Hepatocyte (in vitro differentiated cells): ENCODE measurements at regions not wholly inside any gene's neighbourhood (a gene's known extent, or its start where the extent isn't known, plus 50 kb on each side); places are given as distances from the start of the nearest gene placed in this dataset.
"Not testable (repeated sequence)": the region's sequence is repeated elsewhere in the genome, so short reads cannot be mapped to it uniquely, and the experiment has no call there.

Experiments used
- DNase-seq: peaks from one replicate; pipeline ENCODE4 v3.0.0-alpha.2; 2016; ENCODE audit warnings: low spot score
- H2AFZ ChIP-seq: fragments of 200-600 bp; sonication (generic); 2 replicates; pipeline ENCODE4 v1.6.0; 2016; ENCODE audit warnings: antibody characterized with exemption, mild to moderate bottlenecking
- H3K27ac ChIP-seq: fragments of 200-600 bp; sonication (generic); 2 replicates; pipeline ENCODE4 v1.5.1; 2016; ENCODE audit warnings: mild to moderate bottlenecking
- H3K27me3 ChIP-seq: fragments of 200-600 bp; sonication (generic); 2 replicates; pipeline ENCODE4 v1.6.1; 2016
- H3K36me3 ChIP-seq: fragments of 200-600 bp; sonication (generic); replicated peaks from 2 replicates; pipeline ENCODE4 v1.5.1; 2016; ENCODE audit warnings: low read depth; ENCODE audit not compliant: insufficient read depth
- H3K4me1 ChIP-seq: fragments of 200-600 bp; sonication (generic); 2 replicates; pipeline ENCODE4 v1.5.1; 2016; ENCODE audit warnings: mild to moderate bottlenecking, moderate library complexity; ENCODE audit not compliant: insufficient read depth
- H3K4me2 ChIP-seq: fragments of 200-600 bp; sonication (generic); 2 replicates; pipeline ENCODE4 v1.6.0; 2016
- H3K4me3 ChIP-seq: fragments of 200-600 bp; sonication (generic); 2 replicates; pipeline ENCODE4 v1.5.1; 2016; ENCODE audit warnings: mild to moderate bottlenecking
- H3K79me2 ChIP-seq: fragments of 200-600 bp; sonication (generic); 2 replicates; pipeline ENCODE4 v1.6.0; 2017; ENCODE audit warnings: mild to moderate bottlenecking
- H3K9me2 ChIP-seq: fragments of 200-600 bp; sonication (generic); replicated peaks from 2 replicates; pipeline ENCODE4 v1.6.0; 2017; ENCODE audit warnings: mild to moderate bottlenecking; ENCODE audit not compliant: insufficient read depth
- H3K9me3 ChIP-seq: fragments of 200-600 bp; sonication (generic); 2 replicates; pipeline ENCODE4 v1.5.1; 2016; ENCODE audit warnings: low read depth, mild to moderate bottlenecking
- H4K20me1 ChIP-seq: fragments of 200-600 bp; sonication (generic); 2 replicates; pipeline ENCODE4 v1.6.0; 2016; ENCODE audit warnings: mild to moderate bottlenecking; ENCODE audit not compliant: insufficient read depth, poor library complexity, severe bottlenecking
- CTCF ChIP-seq: fragments of 200-600 bp; sonication (generic); IDR thresholded peaks from 2 replicates; pipeline ENCODE4 v1.5.1; 2016; ENCODE audit warnings: antibody characterized with exemption, mild to moderate bottlenecking; ENCODE audit not compliant: poor library complexity
- EZH2 ChIP-seq: fragments of 200-600 bp; sonication (generic); IDR thresholded peaks from 2 replicates; pipeline ENCODE4 v1.6.1; 2016; ENCODE audit warnings: antibody characterized with exemption, mild to moderate bottlenecking, borderline replicate concordance
- EZH2phosphoT487 ChIP-seq: fragments of 200-600 bp; sonication (generic); IDR thresholded peaks from one replicate; pipeline ENCODE4 v1.6.1; 2018; ENCODE audit warnings: antibody characterized with exemption, mild to moderate bottlenecking, low read depth, moderate library complexity; ENCODE audit not compliant: unreplicated experiment, severe bottlenecking
- WGBS: methylation state at CpG from one replicate; pipeline ENCODE4 v1.1.6; 2016; ENCODE audit warnings: low lambda C conversion rate; ENCODE audit errors: missing lambda C conversion rate; 5-methylcytosine and 5-hydroxymethylcytosine counted together

DNA sequence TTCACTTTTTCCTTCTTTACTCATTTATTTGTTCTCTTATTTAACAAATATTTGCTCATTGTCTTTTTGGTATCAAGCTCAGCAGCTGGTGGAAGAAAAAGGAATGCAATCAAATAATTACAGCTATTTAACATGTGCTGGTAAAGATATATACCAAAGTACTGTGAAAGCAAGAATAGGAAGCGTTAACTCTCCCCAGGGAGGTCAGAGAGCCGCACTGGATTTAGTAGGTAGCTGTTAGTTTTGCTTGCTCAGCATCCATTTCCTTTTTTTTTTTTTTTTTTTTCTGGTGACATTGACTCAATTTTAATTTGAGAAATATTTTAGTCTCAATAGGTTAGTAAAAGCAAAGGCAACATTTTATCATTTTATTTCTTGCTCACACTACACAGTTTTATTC is 308.5 kb upstream of the MDFIC2 start:
- Histone ChIP-seq H3K27me3 (no peaks in the 10 kb centered on the region), H4K20me1 (no peaks in the 10 kb centered on the region), H3K79me2 (no peaks in the 10 kb centered on the region), H3K9me3 (no peaks in the 10 kb centered on the region), H3K4me3 (no peak overlapping the region), H3K4me2 (no peak overlapping the region), H3K36me3 (no peaks in the 10 kb centered on the region), H3K9me2 (no peaks in the 10 kb centered on the region), H2AFZ (no peak overlapping the region), H3K27ac (no peak overlapping the region), H3K4me1 (no peaks in the 10 kb centered on the region)
- 84% methylated on average over 2 of the region's 2 CpGs for WGBS
- no peak for DNase-seq
- TF ChIP-seq EZH2phosphoT487 (no peak), EZH2 (no peak), CTCF (no peak)

- H3K9me2 ChIP-seq: no peaks in the 10 kb centered on the region
- no peaks in the 10 kb centered on the region for H3K36me3 ChIP-seq
- H3K9me3 ChIP-seq: no peaks in the 10 kb centered on the region
- no peak overlapping the region for H3K4me2 ChIP-seq
- TF ChIP-seq EZH2 (no peak), CTCF (no peak), EZH2phosphoT487 (no peak)
- H3K27me3 ChIP-seq: no peaks in the 10 kb centered on the region
- H3K79me2 ChIP-seq: no peaks in the 10 kb centered on the region
- DNase-seq: no peak
- WGBS: 45% methylated on average over 2 of the region's 2 CpGs
- H3K27ac ChIP-seq: no peak overlapping the region
- no peaks in the 10 kb centered on the region for H4K20me1 ChIP-seq
- H3K4me3 ChIP-seq: no peak overlapping the region
- no peak overlapping the region for H2AFZ ChIP-seq
- H3K4me1 ChIP-seq: no peaks in the 10 kb centered on the region
Observed at GRCh38 chr3:70620367-70620766, 307.9 kb upstream of the MDFIC2 start.

- 100% methylated on average over 1 of the region's 1 CpG for WGBS
- H2AFZ ChIP-seq: no peak overlapping the region
- no peaks in the 10 kb centered on the region for H3K9me2 ChIP-seq
- no peaks in the 10 kb centered on the region for H3K4me1 ChIP-seq
- H3K4me3 ChIP-seq: no peak overlapping the region
- DNase-seq: no peak
- no peak overlapping the region for H3K4me2 ChIP-seq
- no peak for TF ChIP-seq EZH2
- TF ChIP-seq CTCF: no peak
- no peak for TF ChIP-seq EZH2phosphoT487
- H3K27ac ChIP-seq: no peak overlapping the region
- H3K27me3 ChIP-seq: no peaks in the 10 kb centered on the region
- no peaks in the 10 kb centered on the region for H3K9me3 ChIP-seq
- no peaks in the 10 kb centered on the region for H4K20me1 ChIP-seq
- no peaks in the 10 kb centered on the region for H3K79me2 ChIP-seq
- H3K36me3 ChIP-seq: no peaks in the 10 kb centered on the region
Observed at GRCh38 chr3:70618151-70618550, 305.7 kb upstream of the MDFIC2 start.

DNA sequence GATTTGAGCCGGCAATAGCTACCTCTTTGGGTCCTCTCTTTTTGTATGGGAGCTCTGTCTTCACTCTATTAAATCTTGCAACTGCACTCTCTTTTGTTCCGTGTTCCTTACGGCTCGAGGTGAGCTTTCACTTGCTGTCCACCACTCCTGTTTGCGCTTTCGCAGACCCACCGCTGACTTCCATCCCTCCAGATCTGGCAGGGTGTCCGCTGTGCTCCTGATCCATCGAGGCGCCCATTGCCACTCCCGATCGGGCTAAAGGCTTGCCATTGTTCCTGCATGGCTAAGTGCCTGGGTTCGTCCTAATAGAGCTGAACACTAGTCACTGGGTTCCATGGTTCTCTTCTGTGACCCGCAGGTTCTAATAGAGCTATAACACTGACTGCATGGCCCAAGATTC is 304.9 kb upstream of the MDFIC2 start:
- not testable (repeated sequence) for H3K36me3 ChIP-seq, H3K27me3 ChIP-seq, H3K4me3 ChIP-seq, H3K4me2 ChIP-seq, DNase-seq, H3K79me2 ChIP-seq, H2AFZ ChIP-seq, H3K27ac ChIP-seq, H4K20me1 ChIP-seq, H3K9me2 ChIP-seq, H3K9me3 ChIP-seq, H3K4me1 ChIP-seq
- WGBS: 93% methylated on average over 13 of the region's 14 CpGs
